ENCODE measurements at regions not wholly inside any gene's neighbourhood (a gene's known extent, or its start where the extent isn't known, plus 50 kb on each side); places are given as distances from the start of the nearest gene placed in this dataset.
A peak's percentile ranks its signal among the peaks of the same experiment; 100 is the strongest.

- H3K27ac ChIP-seq = no peak overlapping the region
- TF ChIP-seq ZFX (IDR thresholded peaks at IDR 0.05) = no peak
These were observed 51.3 kb upstream of the EGFL6 start for GRCh38 chrX:13518126-13518525.

DNA sequence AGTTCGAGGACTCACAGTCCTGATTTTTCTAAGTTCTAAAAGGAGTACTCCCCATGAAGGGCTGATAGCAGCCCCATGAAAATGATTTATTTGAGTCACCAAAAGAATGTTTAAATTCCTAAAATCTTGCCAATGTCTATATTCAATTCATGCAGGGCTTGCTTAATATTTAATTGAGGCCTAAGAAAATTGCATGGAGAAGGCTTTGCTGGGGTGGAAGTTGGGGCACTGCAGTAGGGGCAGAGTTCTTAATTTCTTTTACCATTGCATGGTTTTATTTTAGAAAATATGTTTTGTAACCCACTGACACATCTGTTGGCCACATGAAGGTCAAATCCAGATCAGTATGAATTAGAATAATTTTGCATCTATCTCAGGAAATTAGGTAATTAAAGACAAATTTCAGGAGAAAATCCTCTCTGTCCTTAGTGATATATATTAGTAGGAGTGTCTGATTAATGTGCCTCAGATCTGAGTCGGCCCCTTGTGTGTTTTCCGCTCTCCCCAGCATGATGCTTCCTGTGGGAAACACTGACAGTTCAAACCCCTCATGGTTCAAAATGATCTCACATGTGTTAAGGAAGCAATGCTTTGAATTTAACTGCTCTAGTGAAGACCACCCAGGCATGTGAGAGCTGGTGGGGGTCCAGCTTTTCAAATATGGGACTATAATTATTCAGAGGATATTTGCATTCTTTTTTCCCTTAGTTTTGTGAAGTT lies 54.0 kb upstream of the EGFL6 start:
- TF ChIP-seq ZFX (IDR thresholded peaks at IDR 0.05) (no peak), CTCF (conservative IDR thresholded peaks at IDR 0.05) (no peak)
- no peak overlapping the region for H3K27ac ChIP-seq

GRCh38 chrX:13511944-13512330 lies 57.5 kb upstream of the EGFL6 start:
- TF ChIP-seq CTCF (conservative IDR thresholded peaks at IDR 0.05) (no peak), ZFX (IDR thresholded peaks at IDR 0.05) (no peak)

DNA sequence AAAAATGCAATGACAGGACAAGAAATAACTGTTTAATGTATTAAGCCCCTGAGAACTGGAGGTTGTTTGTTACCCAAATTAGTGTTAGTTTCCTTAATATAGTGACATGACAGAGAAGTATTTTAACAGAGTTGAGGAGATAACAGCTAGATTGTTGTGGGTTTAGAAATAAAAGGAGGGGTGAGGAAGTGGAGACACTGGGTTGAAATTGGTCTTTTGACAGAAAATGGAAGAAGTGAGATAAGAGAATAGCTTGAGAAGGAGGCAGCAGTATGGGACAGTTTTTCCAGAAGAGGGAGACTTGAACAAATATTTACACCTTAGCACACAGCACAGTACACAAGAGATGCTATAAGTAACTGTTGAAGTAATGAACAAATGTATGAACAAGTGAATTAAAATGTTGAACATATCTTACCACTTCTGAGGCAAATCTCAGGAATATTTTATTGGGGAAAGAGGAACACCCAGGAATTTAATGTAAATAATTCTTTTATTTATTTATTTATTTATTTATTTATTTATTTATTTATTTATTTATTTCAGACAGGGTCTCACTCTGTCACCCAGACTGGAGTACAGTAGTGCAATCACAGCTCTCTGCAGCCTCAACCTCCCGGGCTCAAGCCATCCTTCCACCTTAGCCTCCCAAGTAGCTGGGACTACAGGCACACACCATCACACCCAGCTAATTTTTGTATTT lies 58.0 kb upstream of the EGFL6 start:
- TF ChIP-seq ZFX (IDR thresholded peaks at IDR 0.05) (no peak), CTCF (conservative IDR thresholded peaks at IDR 0.05) (no peak)
- H3K27ac ChIP-seq = no peak overlapping the region

More at GRCh38 chrX:13511944-13512330, 57.5 kb upstream of the EGFL6 start:
- no peak overlapping the region for H3K27ac ChIP-seq

DNA sequence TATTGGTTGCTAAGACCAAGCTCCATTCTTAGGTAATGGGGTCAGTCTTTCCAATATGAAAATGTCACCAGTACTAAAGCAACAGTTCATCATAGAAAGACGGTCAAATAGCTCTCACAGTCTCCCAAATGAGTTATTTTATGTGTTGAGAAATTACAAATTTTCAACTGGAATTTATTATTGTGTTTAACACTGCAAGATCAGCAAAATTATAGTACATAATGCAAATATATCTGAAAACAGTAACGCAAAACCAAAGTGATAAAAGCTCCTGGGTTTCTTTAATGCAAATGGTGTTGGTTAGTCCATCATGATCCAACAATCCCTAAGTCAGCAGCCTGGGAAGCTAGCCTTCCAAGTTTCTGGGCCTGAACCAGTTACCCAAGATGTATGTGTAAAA lies 61.5 kb upstream of the EGFL6 start:
- no peak for TF ChIP-seq CTCF (conservative IDR thresholded peaks at IDR 0.05)
- TF ChIP-seq ZFX (IDR thresholded peaks at IDR 0.05) = no peak
- H3K27ac ChIP-seq = no peak overlapping the region

DNA sequence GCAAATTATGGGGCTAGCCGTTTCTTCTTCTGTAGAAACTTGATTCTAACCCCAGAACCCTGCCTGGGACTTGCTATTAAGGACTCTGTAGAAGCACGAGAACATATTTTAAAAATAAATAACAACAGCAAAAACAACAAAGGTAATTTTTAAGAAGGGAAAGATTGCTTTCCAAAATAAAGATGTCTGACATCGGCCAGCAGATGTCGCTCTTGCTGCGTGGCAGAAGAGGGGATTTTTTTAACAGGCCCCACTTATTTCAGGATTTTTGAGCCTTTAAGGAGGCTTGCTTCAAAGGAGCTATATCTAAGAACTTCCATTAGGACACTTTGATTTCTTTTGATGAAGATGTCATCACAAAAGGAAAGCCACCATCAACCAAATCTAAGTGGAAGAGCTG lies 62.8 kb upstream of the EGFL6 start:
- peak; percentile 77 for TF ChIP-seq CTCF (conservative IDR thresholded peaks at IDR 0.05)
- TF ChIP-seq ZFX (IDR thresholded peaks at IDR 0.05) = no peak
- H3K27ac ChIP-seq = no peak overlapping the region

GRCh38 chrX:13502590-13502989 lies 66.8 kb upstream of the EGFL6 start:
- no peak overlapping the region for H3K27ac ChIP-seq
- no peak for TF ChIP-seq ZFX (IDR thresholded peaks at IDR 0.05)
- no peak for TF ChIP-seq CTCF (conservative IDR thresholded peaks at IDR 0.05)
